ENCODE measurements at regions not wholly inside any gene's neighbourhood (a gene's known extent, or its start where the extent isn't known, plus 50 kb on each side); places are given as distances from the start of the nearest gene placed in this dataset.

GRCh38 chr1:191685669-191686068 lies 472.6 kb upstream of the RGS18 start:
- no peaks in the 10 kb centered on the region for H3K79me2 ChIP-seq
- no peaks in the 10 kb centered on the region for H3K36me3 ChIP-seq (replicated peaks; ENCODE audit: insufficient read depth, low read depth)
- no peak overlapping the region for H3K27ac ChIP-seq
- H3K4me1 ChIP-seq (ENCODE audit: insufficient read depth): no peaks in the 10 kb centered on the region
- H3K4me3 ChIP-seq: no peak overlapping the region
- H2AFZ ChIP-seq: no peak overlapping the region
- no peaks in the 10 kb centered on the region for H3K9me3 ChIP-seq (ENCODE audit: low read depth)
- no peaks in the 10 kb centered on the region for H4K20me1 ChIP-seq (ENCODE audit: insufficient read depth, poor library complexity, severe bottlenecking)
- 91% methylated on average over 1 of the region's 1 CpG for WGBS (ENCODE audit: low lambda C conversion rate, missing lambda C conversion rate)
- H3K27me3 ChIP-seq: no peaks in the 10 kb centered on the region
- no peaks in the 10 kb centered on the region for H3K9me2 ChIP-seq (replicated peaks; ENCODE audit: insufficient read depth)
- no peak for DNase-seq (ENCODE audit: low spot score)
- no peak for TF ChIP-seq CTCF (IDR thresholded peaks at IDR 0.05; ENCODE audit: poor library complexity)
- TF ChIP-seq EZH2phosphoT487 (IDR thresholded peaks at IDR 0.05; ENCODE audit: low read depth, severe bottlenecking, unreplicated experiment): no peak
- no peak for TF ChIP-seq EZH2 (IDR thresholded peaks at IDR 0.05; ENCODE audit: borderline replicate concordance)
- no peak overlapping the region for H3K4me2 ChIP-seq

- H3K4me1 ChIP-seq (ENCODE audit: insufficient read depth): no peaks in the 10 kb centered on the region
- H3K9me3 ChIP-seq (ENCODE audit: low read depth): no peaks in the 10 kb centered on the region
- no peak overlapping the region for H3K4me3 ChIP-seq
- DNase-seq (ENCODE audit: low spot score): no peak
- WGBS (ENCODE audit: low lambda C conversion rate, missing lambda C conversion rate): 89% methylated on average over 3 of the region's 3 CpGs
- H2AFZ ChIP-seq: no peak overlapping the region
- no peaks in the 10 kb centered on the region for H3K36me3 ChIP-seq (replicated peaks; ENCODE audit: insufficient read depth, low read depth)
- no peaks in the 10 kb centered on the region for H4K20me1 ChIP-seq (ENCODE audit: insufficient read depth, poor library complexity, severe bottlenecking)
- no peak overlapping the region for H3K4me2 ChIP-seq
- no peaks in the 10 kb centered on the region for H3K9me2 ChIP-seq (replicated peaks; ENCODE audit: insufficient read depth)
- H3K27me3 ChIP-seq: no peaks in the 10 kb centered on the region
- no peak for TF ChIP-seq CTCF (IDR thresholded peaks at IDR 0.05; ENCODE audit: poor library complexity)
- no peak for TF ChIP-seq EZH2 (IDR thresholded peaks at IDR 0.05; ENCODE audit: borderline replicate concordance)
- no peak for TF ChIP-seq EZH2phosphoT487 (IDR thresholded peaks at IDR 0.05; ENCODE audit: low read depth, severe bottlenecking, unreplicated experiment)
- H3K27ac ChIP-seq: no peak overlapping the region
- H3K79me2 ChIP-seq: no peaks in the 10 kb centered on the region
These were observed 470.5 kb upstream of the RGS18 start for GRCh38 chr1:191687721-191688120.

GRCh38 chr1:191690931-191691330 lies 467.3 kb upstream of the RGS18 start:
- TF ChIP-seq CTCF (IDR thresholded peaks at IDR 0.05; ENCODE audit: poor library complexity): no peak
- no peak for TF ChIP-seq EZH2 (IDR thresholded peaks at IDR 0.05; ENCODE audit: borderline replicate concordance)
- no peak for TF ChIP-seq EZH2phosphoT487 (IDR thresholded peaks at IDR 0.05; ENCODE audit: low read depth, severe bottlenecking, unreplicated experiment)
- no peak overlapping the region for H3K4me2 ChIP-seq
- no peaks in the 10 kb centered on the region for H3K9me2 ChIP-seq (replicated peaks; ENCODE audit: insufficient read depth)
- DNase-seq (ENCODE audit: low spot score): peak; percentile 11
- no peaks in the 10 kb centered on the region for H3K36me3 ChIP-seq (replicated peaks; ENCODE audit: insufficient read depth, low read depth)
- H3K27me3 ChIP-seq: no peaks in the 10 kb centered on the region
- H3K4me1 ChIP-seq (ENCODE audit: insufficient read depth): no peaks in the 10 kb centered on the region
- H3K79me2 ChIP-seq: no peaks in the 10 kb centered on the region
- H4K20me1 ChIP-seq (ENCODE audit: insufficient read depth, poor library complexity, severe bottlenecking): no peaks in the 10 kb centered on the region
- H2AFZ ChIP-seq: no peak overlapping the region
- H3K27ac ChIP-seq: no peak overlapping the region
- no peaks in the 10 kb centered on the region for H3K9me3 ChIP-seq (ENCODE audit: low read depth)
- no peak overlapping the region for H3K4me3 ChIP-seq

- Histone ChIP-seq H3K9me3 (ENCODE audit: low read depth) (no peaks in the 10 kb centered on the region), H3K9me2 (replicated peaks; ENCODE audit: insufficient read depth) (no peaks in the 10 kb centered on the region), H2AFZ (no peak overlapping the region), H3K4me3 (no peak overlapping the region), H4K20me1 (ENCODE audit: insufficient read depth, poor library complexity, severe bottlenecking) (no peaks in the 10 kb centered on the region), H3K36me3 (replicated peaks; ENCODE audit: insufficient read depth, low read depth) (no peaks in the 10 kb centered on the region), H3K27ac (no peak overlapping the region), H3K27me3 (no peaks in the 10 kb centered on the region), H3K4me1 (ENCODE audit: insufficient read depth) (no peaks in the 10 kb centered on the region), H3K79me2 (no peaks in the 10 kb centered on the region), H3K4me2 (no peak overlapping the region)
- no peak for DNase-seq (ENCODE audit: low spot score)
- 90% methylated on average over 4 of the region's 4 CpGs for WGBS (ENCODE audit: low lambda C conversion rate, missing lambda C conversion rate)
- TF ChIP-seq EZH2 (IDR thresholded peaks at IDR 0.05; ENCODE audit: borderline replicate concordance): no peak
- no peak for TF ChIP-seq CTCF (IDR thresholded peaks at IDR 0.05; ENCODE audit: poor library complexity)
These were observed 464.5 kb upstream of the RGS18 start for GRCh38 chr1:191693797-191694196.
